Ovary (tissue), 7 donors: ENCODE measurements at regions not wholly inside any gene's neighbourhood (a gene's known extent, or its start where the extent isn't known, plus 50 kb on each side); places are given as distances from the start of the nearest gene placed in this dataset.

ENCODE experiments used
- DNase-seq, 5 donors: peaks; one replicate each; pipeline ENCODE4 v3.0.0-alpha.2; 2019 to 2020
- H3K27ac ChIP-seq, 2 donors: fragments of 200-600 bp; one replicate each; pipeline versions ENCODE4 v1.5.1 to v1.8.0; 2019 to 2022
- H3K27me3 ChIP-seq: fragments of 200-600 bp; one replicate; pipeline ENCODE4 v1.8.0; 2022
- H3K36me3 ChIP-seq: fragments of 200-600 bp; sonication (generic); one replicate; pipeline ENCODE4 v1.5.1; 2019
- H3K4me1 ChIP-seq: one replicate; pipeline ENCODE4 v1.8.1; 2013; ENCODE audit warnings: mild to moderate bottlenecking, moderate library complexity; ENCODE audit not compliant: insufficient read depth
- H3K4me3 ChIP-seq: fragments of 200-600 bp; sonication (generic); one replicate; pipeline ENCODE4 v1.5.1; 2017
- H3K9me3 ChIP-seq, 2 donors: fragments of 200-600 bp in 1 of 2; sonication (generic) in 1 of 2; one replicate each; pipeline versions ENCODE4 v1.5.1 to v1.8.1; 2013 to 2019; ENCODE audit warnings: mild to moderate bottlenecking in 1 of 2, moderate library complexity in 1 of 2
- CTCF ChIP-seq, 3 donors: fragments of 450-650 bp in 2 of 3; fragments of 200-600 bp in 1 of 3; IDR thresholded peaks; one replicate each; pipeline versions ENCODE4 v1.5.1 to v1.8.0; 2016 to 2022; ENCODE audit warnings: antibody characterized with exemption in 3 of 3, mild to moderate bottlenecking in 1 of 3
- EP300 ChIP-seq: sonication (generic); formaldehyde crosslinking; IDR thresholded peaks from one replicate; pipeline ENCODE4 v1.6.1; 2017; ENCODE audit warnings: antibody characterized with exemption
- POLR2A ChIP-seq: fragments of 450-650 bp; IDR thresholded peaks from one replicate; pipeline ENCODE4 v1.6.1; 2017; ENCODE audit warnings: antibody characterized with exemption, mild to moderate bottlenecking, moderate library complexity
- WGBS, 3 donors: extraction: QIAGEN DNeasy Blood & Tissue Kit in 1 of 3; methylation state at CpG; one replicate each; pipeline versions ENCODE4 v1.1.5 to v1.1.7; 2013 to 2017; 5-methylcytosine and 5-hydroxymethylcytosine counted together
- intact Hi-C, 4 donors: fragments of 100-400 bp; cut with DNase I; formaldehyde crosslinking; loops; one replicate each; pipeline versions ENCODE4 v1.11.0 to v1.15.1; 2022 to 2023
- donor health status: DM: no; HTN: no; CAD: no; lungs with moderate emphysema.
- donor health status: DM: no; HTN: no; CAD: no.
- donor health status: Bipolar disorder and iron deficiency.
- donor health status: DM: no; HTN: no; CAD: no.
- donor health status: DM: yes; HTN: yes; CAD: no.

GRCh38 chr14:105899071-105899641 is 372.8 kb downstream of the TMEM121 start:
- Histone ChIP-seq H3K27me3 (no peaks in the 10 kb centered on the region), H3K4me1 (no peaks in the 10 kb centered on the region), H3K4me3 (no peak overlapping the region), H3K27ac (no peak overlapping the region), H3K9me3 (no peaks in the 10 kb centered on the region), H3K36me3 (no peaks in the 10 kb centered on the region)
- DNase-seq, result no peak
- TF ChIP-seq CTCF (IDR thresholded peaks at IDR 0.05), result no peak
- TF ChIP-seq EP300, result no peak
- TF ChIP-seq POLR2A, result no peak
- intact Hi-C loops, result no loop called here
- WGBS, 3 donors, result 72 to 85% (median 80%) methylated on average over 5 to 9 of the region's 9 CpGs

- Histone ChIP-seq H3K9me3 (no peaks in the 10 kb centered on the region), H3K27me3 (no peaks in the 10 kb centered on the region), H3K27ac (no peak overlapping the region), H3K4me1 (no peaks in the 10 kb centered on the region), H3K4me3 (no peak overlapping the region), H3K36me3 (no peaks in the 10 kb centered on the region)
- TF ChIP-seq POLR2A, result no peak
- TF ChIP-seq EP300, result no peak
- no peak for TF ChIP-seq CTCF (IDR thresholded peaks at IDR 0.05)
- DNase-seq, result no peak
- WGBS, 3 donors, result 78 to 89% (median 84%) methylated on average over 11 of the region's 11 CpGs
- intact Hi-C loops, result no loop called here
These were observed 373.4 kb downstream of the TMEM121 start for GRCh38 chr14:105899657-105900397.

- DNase-seq, result no peak
- H3K27ac ChIP-seq, result no peak overlapping the region
- intact Hi-C loops, result no loop called here
These were observed 374.2 kb downstream of the TMEM121 start for GRCh38 chr14:105900398-105901160.

GRCh38 chr14:105901226-105901625 is 374.8 kb downstream of the TMEM121 start:
- intact Hi-C loops, result no loop called here
- H3K9me3 ChIP-seq, result no peaks in the 10 kb centered on the region

More at GRCh38 chr14:105900398-105901160, 374.2 kb downstream of the TMEM121 start:
- no peak for TF ChIP-seq POLR2A
- H3K9me3 ChIP-seq, result no peaks in the 10 kb centered on the region
- H3K36me3 ChIP-seq, result no peaks in the 10 kb centered on the region
- no peak overlapping the region for H3K4me3 ChIP-seq
- no peaks in the 10 kb centered on the region for H3K4me1 ChIP-seq
- H3K27me3 ChIP-seq, result no peaks in the 10 kb centered on the region
- 84 to 89% (median 88%) methylated on average over 28 to 30 of the region's 30 CpGs for WGBS, 3 donors

More at GRCh38 chr14:105901226-105901625, 374.8 kb downstream of the TMEM121 start:
- TF ChIP-seq CTCF (IDR thresholded peaks at IDR 0.05) (no peak), EP300 (no peak), POLR2A (no peak)
- 83 to 89% (median 85%) methylated on average over 9 to 10 of the region's 10 CpGs for WGBS, 3 donors
- H3K4me3 ChIP-seq, result no peak overlapping the region
- H3K36me3 ChIP-seq, result no peaks in the 10 kb centered on the region
- DNase-seq, result no peak
- H3K27ac ChIP-seq, result no peak overlapping the region
- no peaks in the 10 kb centered on the region for H3K4me1 ChIP-seq
- H3K27me3 ChIP-seq, result no peaks in the 10 kb centered on the region
